ENCODE measurements at regions not wholly inside any gene's neighbourhood (a gene's known extent, or its start where the extent isn't known, plus 50 kb on each side); places are given as distances from the start of the nearest gene placed in this dataset.

DNA sequence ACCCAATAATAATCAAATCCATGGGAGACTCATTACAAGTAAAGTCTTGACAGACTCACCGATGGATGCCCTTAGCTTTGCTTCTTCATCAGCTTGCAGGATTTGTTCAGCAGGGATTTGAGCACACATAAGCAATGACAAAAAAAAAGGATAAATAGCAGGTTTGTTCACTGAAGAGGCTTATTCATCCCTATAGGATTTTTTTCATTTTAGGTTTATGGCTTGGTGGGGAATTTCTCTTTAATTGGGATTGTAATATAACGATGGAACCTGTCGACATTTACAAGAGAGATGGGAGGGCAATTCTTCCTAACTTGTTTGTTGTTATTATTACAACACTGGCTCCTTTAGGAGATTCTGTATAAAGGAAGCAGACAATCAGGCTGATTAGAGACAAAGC is 649.1 kb upstream of the PLXNA2 start:
- TF ChIP-seq, protein P1, sequence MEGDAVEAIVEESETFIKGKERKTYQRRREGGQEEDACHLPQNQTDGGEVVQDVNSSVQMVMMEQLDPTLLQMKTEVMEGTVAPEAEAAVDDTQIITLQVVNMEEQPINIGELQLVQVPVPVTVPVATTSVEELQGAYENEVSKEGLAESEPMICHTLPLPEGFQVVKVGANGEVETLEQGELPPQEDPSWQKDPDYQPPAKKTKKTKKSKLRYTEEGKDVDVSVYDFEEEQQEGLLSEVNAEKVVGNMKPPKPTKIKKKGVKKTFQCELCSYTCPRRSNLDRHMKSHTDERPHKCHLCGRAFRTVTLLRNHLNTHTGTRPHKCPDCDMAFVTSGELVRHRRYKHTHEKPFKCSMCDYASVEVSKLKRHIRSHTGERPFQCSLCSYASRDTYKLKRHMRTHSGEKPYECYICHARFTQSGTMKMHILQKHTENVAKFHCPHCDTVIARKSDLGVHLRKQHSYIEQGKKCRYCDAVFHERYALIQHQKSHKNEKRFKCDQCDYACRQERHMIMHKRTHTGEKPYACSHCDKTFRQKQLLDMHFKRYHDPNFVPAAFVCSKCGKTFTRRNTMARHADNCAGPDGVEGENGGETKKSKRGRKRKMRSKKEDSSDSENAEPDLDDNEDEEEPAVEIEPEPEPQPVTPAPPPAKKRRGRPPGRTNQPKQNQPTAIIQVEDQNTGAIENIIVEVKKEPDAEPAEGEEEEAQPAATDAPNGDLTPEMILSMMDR (IDR thresholded peaks at IDR 0.05) = no peak
- TF ChIP-seq EP300 (IDR thresholded peaks at IDR 0.05) = no peak
- no peak for TF ChIP-seq POLR2A (IDR thresholded peaks at IDR 0.05)
- TF ChIP-seq POLR2AphosphoS5 (IDR thresholded peaks at IDR 0.05) = no peak
